OCI-LY1 (cell line): ENCODE measurements at regions not wholly inside any gene's neighbourhood (a gene's known extent, or its start where the extent isn't known, plus 50 kb on each side); places are given as distances from the start of the nearest gene placed in this dataset.

Experiments used
- H2AFZ ChIP-seq: fragments of 200-600 bp; sonication (generic), shearing (Covaris generic); 2 replicates; pipeline ENCODE4 v1.6.0; 2014; ENCODE audit warnings: antibody characterized with exemption, mild to moderate bottlenecking, low read length
- H3F3A ChIP-seq: fragments of 200-600 bp; sonication (generic), shearing (Covaris generic); 2 replicates; pipeline ENCODE4 v1.6.0; 2014; ENCODE audit warnings: mild to moderate bottlenecking, antibody characterized with exemption, low read length, moderate library complexity; ENCODE audit not compliant: insufficient read depth
- H3K27ac ChIP-seq: fragments of 200-600 bp; sonication (generic); 2 replicates; pipeline ENCODE4 v1.5.1; 2014; ENCODE audit warnings: low read length, mixed run types, mild to moderate bottlenecking, low read depth; ENCODE audit not compliant: poor library complexity, severe bottlenecking
- H3K27me3 ChIP-seq: fragments of 200-600 bp; sonication (generic); 2 replicates; pipeline ENCODE4 v1.6.0; 2014; ENCODE audit warnings: antibody characterized with exemption, mild to moderate bottlenecking, low read length, moderate library complexity; ENCODE audit not compliant: insufficient read depth
- H3K36me3 ChIP-seq: fragments of 200-600 bp; sonication (generic); 2 replicates; pipeline ENCODE4 v1.6.1; 2014; ENCODE audit warnings: mild to moderate bottlenecking, antibody characterized with exemption, low read length, moderate library complexity, mixed read lengths; ENCODE audit not compliant: insufficient read depth
- H3K4me1 ChIP-seq: fragments of 200-600 bp; sonication (generic); 2 replicates; pipeline ENCODE4 v1.5.1; 2014; ENCODE audit warnings: mild to moderate bottlenecking, low read length, moderate library complexity; ENCODE audit not compliant: insufficient read depth, severe bottlenecking
- H3K4me2 ChIP-seq: fragments of 200-600 bp; sonication (generic), shearing (Covaris generic); 2 replicates; pipeline ENCODE4 v1.6.1; 2014; ENCODE audit warnings: low read length
- H3K4me3 ChIP-seq: fragments of 200-600 bp; sonication (generic); 2 replicates; pipeline ENCODE4 v1.5.1; 2014; ENCODE audit warnings: low read length, low read depth, mild to moderate bottlenecking, mixed read lengths; ENCODE audit not compliant: poor library complexity, severe bottlenecking
- H3K79me2 ChIP-seq: fragments of 200-600 bp; shearing (Covaris generic); 2 replicates; pipeline ENCODE4 v1.6.1; 2016; ENCODE audit warnings: mixed run types, low read length, mixed read lengths; ENCODE audit not compliant: insufficient read depth
- H3K9ac ChIP-seq: fragments of 200-600 bp; sonication (generic), shearing (Covaris generic); 2 replicates; pipeline ENCODE4 v1.6.1; 2014; ENCODE audit warnings: mild to moderate bottlenecking, low read length, mixed read lengths
- H3K9me2 ChIP-seq: fragments of 200-600 bp; sonication (generic), shearing (Covaris generic); 2 replicates; pipeline ENCODE4 v1.6.1; 2014; ENCODE audit warnings: low read depth, mild to moderate bottlenecking, low read length, mixed read lengths
- H3K9me3 ChIP-seq: fragments of 200-600 bp; shearing (Covaris generic); 2 replicates; pipeline ENCODE4 v1.6.1; 2014; ENCODE audit warnings: low read length, mixed read lengths
- H4K20me1 ChIP-seq: fragments of 200-600 bp; sonication (generic), shearing (Covaris generic); 2 replicates; pipeline ENCODE4 v1.6.0; 2016; ENCODE audit warnings: mild to moderate bottlenecking, low read length; ENCODE audit not compliant: insufficient read depth
- EZH2 ChIP-seq: fragments of 200-600 bp; sonication (generic), shearing (Covaris generic); IDR thresholded peaks from 2 replicates; pipeline ENCODE4 v1.8.0; 2017; ENCODE audit warnings: borderline replicate concordance, mixed run types, mild to moderate bottlenecking, antibody characterized with exemption, low read length, moderate library complexity, mixed read lengths
- TF ChIP-seq, protein P1 (sequence below): fragments of 200-600 bp; sonication (generic), shearing (Covaris generic); IDR thresholded peaks from 2 replicates; pipeline ENCODE4 v1.5.1; 2017; ENCODE audit warnings: mild to moderate bottlenecking, antibody characterized with exemption, low read length, moderate library complexity, mixed read lengths

- Histone ChIP-seq H3K79me2 (no peaks in the 10 kb centered on the region), H4K20me1 (no peaks in the 10 kb centered on the region), H3K9ac (no peak overlapping the region), H2AFZ (no peak overlapping the region), H3K4me3 (no peak overlapping the region), H3K27me3 (no peaks in the 10 kb centered on the region), H3K9me2 (no peaks in the 10 kb centered on the region), H3K9me3 (no peaks in the 10 kb centered on the region), H3K36me3 (no peaks in the 10 kb centered on the region), H3K4me2 (no peak overlapping the region), H3K4me1 (no peaks in the 10 kb centered on the region), H3K27ac (no peak overlapping the region), H3F3A (no peaks in the 10 kb centered on the region)
- TF ChIP-seq, protein P1, sequence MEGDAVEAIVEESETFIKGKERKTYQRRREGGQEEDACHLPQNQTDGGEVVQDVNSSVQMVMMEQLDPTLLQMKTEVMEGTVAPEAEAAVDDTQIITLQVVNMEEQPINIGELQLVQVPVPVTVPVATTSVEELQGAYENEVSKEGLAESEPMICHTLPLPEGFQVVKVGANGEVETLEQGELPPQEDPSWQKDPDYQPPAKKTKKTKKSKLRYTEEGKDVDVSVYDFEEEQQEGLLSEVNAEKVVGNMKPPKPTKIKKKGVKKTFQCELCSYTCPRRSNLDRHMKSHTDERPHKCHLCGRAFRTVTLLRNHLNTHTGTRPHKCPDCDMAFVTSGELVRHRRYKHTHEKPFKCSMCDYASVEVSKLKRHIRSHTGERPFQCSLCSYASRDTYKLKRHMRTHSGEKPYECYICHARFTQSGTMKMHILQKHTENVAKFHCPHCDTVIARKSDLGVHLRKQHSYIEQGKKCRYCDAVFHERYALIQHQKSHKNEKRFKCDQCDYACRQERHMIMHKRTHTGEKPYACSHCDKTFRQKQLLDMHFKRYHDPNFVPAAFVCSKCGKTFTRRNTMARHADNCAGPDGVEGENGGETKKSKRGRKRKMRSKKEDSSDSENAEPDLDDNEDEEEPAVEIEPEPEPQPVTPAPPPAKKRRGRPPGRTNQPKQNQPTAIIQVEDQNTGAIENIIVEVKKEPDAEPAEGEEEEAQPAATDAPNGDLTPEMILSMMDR, result no peak
- TF ChIP-seq EZH2, result no peak
Observed at GRCh38 chr13:24107955-24108614, 52.4 kb upstream of the SPATA13 start.

DNA sequence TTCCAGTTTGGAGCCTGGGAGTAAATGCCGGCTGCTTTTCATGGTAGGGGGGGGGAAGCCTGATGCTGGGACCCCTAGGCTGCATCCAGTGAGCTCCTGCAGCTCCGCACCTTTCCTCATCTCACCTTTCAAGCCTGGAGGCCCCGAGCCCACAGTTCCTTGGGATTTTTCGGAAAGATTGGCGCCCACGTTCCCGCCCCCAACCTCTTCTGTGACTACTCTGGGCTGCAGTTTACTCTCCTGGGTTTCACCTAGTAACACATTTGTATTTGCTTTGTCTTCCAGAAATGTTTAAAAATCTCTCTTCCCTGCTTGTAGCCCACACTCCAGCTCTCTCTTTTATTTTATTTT lies 51.9 kb upstream of the SPATA13 start:
- H3K27me3 ChIP-seq, result no peaks in the 10 kb centered on the region
- H3K79me2 ChIP-seq, result no peaks in the 10 kb centered on the region
- H3K9me2 ChIP-seq, result no peaks in the 10 kb centered on the region
- no peak overlapping the region for H3K4me3 ChIP-seq
- H3K27ac ChIP-seq, result no peak overlapping the region
- H3K9me3 ChIP-seq, result no peaks in the 10 kb centered on the region
- H3K4me2 ChIP-seq, result no peak overlapping the region
- no peaks in the 10 kb centered on the region for H3F3A ChIP-seq
- no peaks in the 10 kb centered on the region for H4K20me1 ChIP-seq
- no peaks in the 10 kb centered on the region for H3K4me1 ChIP-seq
- H3K36me3 ChIP-seq, result no peaks in the 10 kb centered on the region
- no peak overlapping the region for H2AFZ ChIP-seq
- H3K9ac ChIP-seq, result no peak overlapping the region
- TF ChIP-seq, protein P1, result no peak
- TF ChIP-seq EZH2, result no peak

DNA sequence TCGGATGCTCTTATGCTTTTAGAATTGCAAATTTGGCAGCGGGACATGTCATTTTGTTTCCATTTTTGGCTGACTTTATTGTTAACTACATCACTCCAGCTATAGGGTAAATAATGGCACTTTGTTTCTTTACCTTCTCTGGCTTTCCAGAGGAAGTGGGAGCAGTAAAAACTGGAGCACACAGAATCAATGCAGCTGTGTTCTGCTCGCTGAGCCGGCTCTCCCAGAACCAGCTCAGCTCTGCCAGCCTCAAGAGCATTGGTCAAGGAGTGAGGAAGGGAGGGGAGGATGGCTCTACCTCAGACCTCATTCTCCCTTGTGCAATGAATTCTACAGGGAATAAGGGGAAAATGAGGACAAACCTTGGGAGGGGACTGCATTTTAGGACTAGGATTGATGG lies 50.5 kb upstream of the SPATA13 start:
- no peak overlapping the region for H2AFZ ChIP-seq
- no peaks in the 10 kb centered on the region for H3K36me3 ChIP-seq
- no peaks in the 10 kb centered on the region for H3K4me1 ChIP-seq
- H3F3A ChIP-seq, result no peaks in the 10 kb centered on the region
- no peaks in the 10 kb centered on the region for H3K9me2 ChIP-seq
- no peaks in the 10 kb centered on the region for H4K20me1 ChIP-seq
- no peaks in the 10 kb centered on the region for H3K9me3 ChIP-seq
- no peaks in the 10 kb centered on the region for H3K27me3 ChIP-seq
- no peak overlapping the region for H3K9ac ChIP-seq
- no peak overlapping the region for H3K4me3 ChIP-seq
- TF ChIP-seq EZH2, result no peak
- TF ChIP-seq, protein P1, result no peak
- no peaks in the 10 kb centered on the region for H3K79me2 ChIP-seq
- H3K4me2 ChIP-seq, result no peak overlapping the region
- no peak overlapping the region for H3K27ac ChIP-seq
